ENCODE measurements at regions not wholly inside any gene's neighbourhood (a gene's known extent, or its start where the extent isn't known, plus 50 kb on each side); places are given as distances from the start of the nearest gene placed in this dataset.

- H3K4me3 ChIP-seq (replicated peaks in 1 of 2; ENCODE audit: low read depth in 2 of 2, low read length in 2 of 2) = no peak overlapping the region
- TF ChIP-seq CTCF (IDR thresholded peaks at IDR 0.05; ENCODE audit: low read depth, low read length) = no peak
- DNase-seq (ENCODE audit: low read depth in 2 of 2) = no peak
Measured at GRCh38 chr4:52265781-52266525, 214.8 kb downstream of the SPATA18 start.

GRCh38 chr4:52266537-52267137 is 215.5 kb downstream of the SPATA18 start:
- no peak for DNase-seq (ENCODE audit: low read depth in 2 of 2)
- TF ChIP-seq CTCF (IDR thresholded peaks at IDR 0.05; ENCODE audit: low read depth, low read length) = no peak
- H3K4me3 ChIP-seq (replicated peaks in 1 of 2; ENCODE audit: low read depth in 2 of 2, low read length in 2 of 2) = no peak overlapping the region

GRCh38 chr4:52269761-52270160 is 218.7 kb downstream of the SPATA18 start:
- H3K4me3 ChIP-seq (replicated peaks in 1 of 2; ENCODE audit: low read depth in 2 of 2, low read length in 2 of 2) = no peak overlapping the region
- no peak for TF ChIP-seq CTCF (IDR thresholded peaks at IDR 0.05; ENCODE audit: low read depth, low read length)
- DNase-seq (ENCODE audit: low read depth in 2 of 2) = no peak

GRCh38 chr4:52273885-52274284 is 222.8 kb downstream of the SPATA18 start:
- no peak overlapping the region for H3K4me3 ChIP-seq (replicated peaks in 1 of 2; ENCODE audit: low read depth in 2 of 2, low read length in 2 of 2)
- no peak for DNase-seq (ENCODE audit: low read depth in 2 of 2)
- TF ChIP-seq CTCF (IDR thresholded peaks at IDR 0.05; ENCODE audit: low read depth, low read length) = no peak

GRCh38 chr4:52288212-52288855 is 237.2 kb downstream of the SPATA18 start:
- no peak for TF ChIP-seq CTCF (IDR thresholded peaks at IDR 0.05; ENCODE audit: low read depth, low read length)
- H3K4me3 ChIP-seq (replicated peaks in 1 of 2; ENCODE audit: low read depth in 2 of 2, low read length in 2 of 2) = no peak overlapping the region
- no peak for DNase-seq (ENCODE audit: low read depth in 2 of 2)

GRCh38 chr4:52290466-52290865 is 239.4 kb downstream of the SPATA18 start:
- H3K4me3 ChIP-seq (replicated peaks in 1 of 2; ENCODE audit: low read depth in 2 of 2, low read length in 2 of 2) = no peak overlapping the region
- DNase-seq (ENCODE audit: low read depth in 2 of 2) = no peak
- TF ChIP-seq CTCF (IDR thresholded peaks at IDR 0.05; ENCODE audit: low read depth, low read length) = no peak
